HG03103 (cell line): ENCODE measurements at regions not wholly inside any gene's neighbourhood (a gene's known extent, or its start where the extent isn't known, plus 50 kb on each side); places are given as distances from the start of the nearest gene placed in this dataset.
"Not testable (repeated sequence)": the region's sequence is repeated elsewhere in the genome, so short reads cannot be mapped to it uniquely, and the experiment has no call there.

ENCODE experiments used
- ATAC-seq: cut with Tn5 transposase; IDR thresholded peaks from one replicate; pipeline ENCODE4 v1.9.1; 2021; ENCODE audit warnings: low read depth; ENCODE audit not compliant: unreplicated experiment

- no peak for ATAC-seq
Observed at GRCh38 chr7:118389629-118390028, 165.1 kb downstream of the ANKRD7 start.

GRCh38 chr7:118404211-118404610, 179.7 kb downstream of the ANKRD7 start:
- no peak for ATAC-seq

- no peak for ATAC-seq
Observed at GRCh38 chr7:118418433-118418832, 193.9 kb downstream of the ANKRD7 start.

- ATAC-seq, result no peak
Observed at GRCh38 chr7:118420888-118421287, 196.4 kb downstream of the ANKRD7 start.

GRCh38 chr7:118429141-118429540, 204.6 kb downstream of the ANKRD7 start:
- ATAC-seq, result no peak

GRCh38 chr7:118436663-118437062, 212.2 kb downstream of the ANKRD7 start:
- no peak for ATAC-seq

- ATAC-seq, result not testable (repeated sequence)
Observed at GRCh38 chr7:118449030-118449429, 224.5 kb downstream of the ANKRD7 start.

GRCh38 chr7:118449797-118450567, 225.5 kb downstream of the ANKRD7 start:
- no peak for ATAC-seq

- no peak for ATAC-seq
Observed at GRCh38 chr7:118452128-118452527, 227.6 kb downstream of the ANKRD7 start.

- ATAC-seq, result no peak
Observed at GRCh38 chr7:118467381-118467780, 242.9 kb downstream of the ANKRD7 start.

- no peak for ATAC-seq
Observed at GRCh38 chr7:118472581-118472980, 248.1 kb downstream of the ANKRD7 start.

- ATAC-seq, result no peak
Observed at GRCh38 chr7:118473271-118473670, 248.8 kb downstream of the ANKRD7 start.

GRCh38 chr7:118476036-118476435, 251.5 kb downstream of the ANKRD7 start:
- no peak for ATAC-seq

GRCh38 chr7:118477036-118477435, 252.5 kb downstream of the ANKRD7 start:
- ATAC-seq, result no peak

GRCh38 chr7:118478236-118478635, 253.7 kb downstream of the ANKRD7 start:
- ATAC-seq, result no peak

- no peak for ATAC-seq
Observed at GRCh38 chr7:118478931-118479330, 254.4 kb downstream of the ANKRD7 start.

- no peak for ATAC-seq
Observed at GRCh38 chr7:118492466-118492865, 268.0 kb downstream of the ANKRD7 start.

GRCh38 chr7:118496138-118496644, 271.7 kb downstream of the ANKRD7 start:
- ATAC-seq, result no peak

- ATAC-seq, result no peak
Observed at GRCh38 chr7:118502235-118502634, 277.7 kb downstream of the ANKRD7 start.

- no peak for ATAC-seq
Observed at GRCh38 chr7:118511146-118511545, 286.6 kb downstream of the ANKRD7 start.

- ATAC-seq, result no peak
Observed at GRCh38 chr7:118517275-118517674, 292.8 kb downstream of the ANKRD7 start.

- ATAC-seq, result no peak
Observed at GRCh38 chr7:118525020-118525419, 300.5 kb downstream of the ANKRD7 start.
